ENCODE measurements at regions not wholly inside any gene's neighbourhood (a gene's known extent, or its start where the extent isn't known, plus 50 kb on each side); places are given as distances from the start of the nearest gene placed in this dataset.

- no peak for TF ChIP-seq POLR2AphosphoS5 (IDR thresholded peaks at IDR 0.05; ENCODE audit: low read depth, low read length)
- TF ChIP-seq POLR2A (IDR thresholded peaks at IDR 0.05; ENCODE audit: low read depth, low read length), result no peak
- TF ChIP-seq SPI1 (IDR thresholded peaks at IDR 0.05; ENCODE audit: low read depth, low read length), result no peak
These were observed 126.4 kb upstream of the KIRREL3 start for GRCh38 chr11:127126986-127127385.

All from GM12891 (cell line).